Parathyroid adenoma (tissue), 2 donors: ENCODE measurements at regions not wholly inside any gene's neighbourhood (a gene's known extent, or its start where the extent isn't known, plus 50 kb on each side); places are given as distances from the start of the nearest gene placed in this dataset.

Experiments used
- H2AFZ ChIP-seq: fragments of 300-600 bp; sonication (generic); one replicate; pipeline ENCODE4 v1.7.0; 2017; ENCODE audit warnings: antibody characterized with exemption, mild to moderate bottlenecking
- H3K27ac ChIP-seq: fragments of 300-600 bp; sonication (generic); one replicate; pipeline ENCODE4 v1.7.0; 2017
- H3K27me3 ChIP-seq: fragments of 300-600 bp; sonication (generic); one replicate; pipeline ENCODE4 v1.7.0; 2017; ENCODE audit warnings: low read length; ENCODE audit not compliant: control insufficient read depth, insufficient read depth
- H3K36me3 ChIP-seq: fragments of 300-600 bp; sonication (generic); one replicate; pipeline ENCODE4 v1.7.0; 2017; ENCODE audit warnings: low read length; ENCODE audit not compliant: control insufficient read depth, insufficient read depth
- H3K4me1 ChIP-seq: fragments of 300-600 bp; sonication (generic); one replicate; pipeline ENCODE4 v1.7.0; 2017; ENCODE audit warnings: control low read depth
- H3K4me2 ChIP-seq: fragments of 300-600 bp; sonication (generic); one replicate; pipeline ENCODE4 v1.7.0; 2017; ENCODE audit warnings: low read length
- H3K4me3 ChIP-seq: fragments of 300-600 bp; sonication (generic); one replicate; pipeline ENCODE4 v1.7.0; 2017; ENCODE audit warnings: low read depth, low read length
- H3K79me2 ChIP-seq: fragments of 300-600 bp; sonication (generic); one replicate; pipeline ENCODE4 v1.7.0; 2017; ENCODE audit warnings: control low read depth
- H3K9ac ChIP-seq: fragments of 300-600 bp; sonication (generic); one replicate; pipeline ENCODE4 v1.7.0; 2017; ENCODE audit warnings: mild to moderate bottlenecking
- H3K9me3 ChIP-seq: fragments of 300-600 bp; sonication (generic); one replicate; pipeline ENCODE4 v1.7.0; 2017; ENCODE audit warnings: low read length; ENCODE audit not compliant: control insufficient read depth
- TF ChIP-seq, protein P1 (sequence below): fragments of 300-600 bp; sonication (generic); IDR thresholded peaks from one replicate; pipeline ENCODE4 v1.7.0; 2017; ENCODE audit warnings: antibody characterized with exemption, mild to moderate bottlenecking
- donor health status: primary hyperparathyroidism.

DNA sequence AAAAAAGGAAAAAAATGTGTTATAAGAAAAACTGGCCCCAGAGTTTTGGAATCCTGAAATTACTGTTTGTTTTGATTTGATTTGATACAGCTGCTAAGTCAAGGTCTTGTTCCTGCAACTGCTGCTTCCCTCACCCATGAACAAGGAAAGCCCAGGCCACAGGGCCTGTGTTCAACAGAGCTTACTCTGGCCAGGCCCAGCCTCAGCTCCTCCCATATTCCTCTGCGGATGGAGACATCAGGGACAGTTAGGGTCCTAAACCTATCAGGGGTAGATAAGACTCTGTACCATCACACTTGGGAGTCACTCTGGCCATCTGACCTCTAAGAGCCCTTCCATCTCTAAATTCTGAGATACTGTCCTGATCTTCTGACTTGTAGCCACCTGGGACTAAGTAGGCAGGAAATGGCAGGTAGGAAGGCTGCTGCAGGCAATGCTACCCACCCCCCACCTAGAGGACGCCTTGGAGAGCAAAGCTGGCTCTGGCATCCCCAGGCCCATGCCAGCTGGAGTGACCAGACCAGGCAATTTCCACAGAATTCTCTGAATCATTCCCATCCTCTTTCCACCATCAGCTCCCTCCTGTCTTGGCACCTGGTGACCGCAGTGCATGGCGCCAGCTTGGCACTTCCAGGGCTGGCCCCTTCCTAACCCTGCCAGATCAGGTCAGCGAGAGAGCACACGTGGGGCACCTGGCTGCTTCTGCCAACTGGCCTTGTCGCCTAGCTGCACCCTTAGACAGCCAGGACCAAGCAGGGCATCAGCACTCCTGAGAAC, 58.0 kb upstream of the TMEM33 start:
- TF ChIP-seq, protein P1, sequence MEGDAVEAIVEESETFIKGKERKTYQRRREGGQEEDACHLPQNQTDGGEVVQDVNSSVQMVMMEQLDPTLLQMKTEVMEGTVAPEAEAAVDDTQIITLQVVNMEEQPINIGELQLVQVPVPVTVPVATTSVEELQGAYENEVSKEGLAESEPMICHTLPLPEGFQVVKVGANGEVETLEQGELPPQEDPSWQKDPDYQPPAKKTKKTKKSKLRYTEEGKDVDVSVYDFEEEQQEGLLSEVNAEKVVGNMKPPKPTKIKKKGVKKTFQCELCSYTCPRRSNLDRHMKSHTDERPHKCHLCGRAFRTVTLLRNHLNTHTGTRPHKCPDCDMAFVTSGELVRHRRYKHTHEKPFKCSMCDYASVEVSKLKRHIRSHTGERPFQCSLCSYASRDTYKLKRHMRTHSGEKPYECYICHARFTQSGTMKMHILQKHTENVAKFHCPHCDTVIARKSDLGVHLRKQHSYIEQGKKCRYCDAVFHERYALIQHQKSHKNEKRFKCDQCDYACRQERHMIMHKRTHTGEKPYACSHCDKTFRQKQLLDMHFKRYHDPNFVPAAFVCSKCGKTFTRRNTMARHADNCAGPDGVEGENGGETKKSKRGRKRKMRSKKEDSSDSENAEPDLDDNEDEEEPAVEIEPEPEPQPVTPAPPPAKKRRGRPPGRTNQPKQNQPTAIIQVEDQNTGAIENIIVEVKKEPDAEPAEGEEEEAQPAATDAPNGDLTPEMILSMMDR, result no peak
- H3K4me3 ChIP-seq, result no peak overlapping the region
- no peaks in the 10 kb centered on the region for H3K79me2 ChIP-seq

DNA sequence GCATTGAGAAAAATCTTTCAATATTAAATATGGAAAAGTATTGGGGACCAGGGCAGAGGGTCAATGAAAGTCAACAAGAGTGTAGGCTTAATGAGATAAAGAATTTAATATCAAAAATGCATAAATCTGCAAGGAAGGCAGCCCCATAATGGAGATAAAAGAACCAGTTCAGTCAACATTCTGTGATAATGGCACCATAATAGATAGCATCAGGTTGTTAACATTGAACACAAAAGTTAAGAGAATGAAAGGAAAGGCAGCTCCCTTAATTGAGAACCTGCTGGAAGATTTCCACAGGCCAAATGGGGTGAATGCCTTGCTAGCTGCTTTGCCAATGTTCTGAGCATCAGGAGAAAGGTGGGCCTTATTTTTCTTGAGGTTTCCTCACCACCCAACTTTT, 60.4 kb upstream of the TMEM33 start:
- no peak overlapping the region for H3K4me2 ChIP-seq
- H3K9me3 ChIP-seq, result no peaks in the 10 kb centered on the region
- no peaks in the 10 kb centered on the region for H3K79me2 ChIP-seq
- no peak overlapping the region for H3K4me3 ChIP-seq
- no peaks in the 10 kb centered on the region for H3K36me3 ChIP-seq
- TF ChIP-seq, protein P1, result no peak
- H3K27me3 ChIP-seq, result peaks cover 8% of the 10 kb centered on the region
- H3K9ac ChIP-seq, result no peak overlapping the region
- no peak overlapping the region for H3K27ac ChIP-seq
- H2AFZ ChIP-seq, result no peak overlapping the region
- no peaks in the 10 kb centered on the region for H3K4me1 ChIP-seq

More for the DNA sequence above, 58.0 kb upstream of the TMEM33 start:
- no peak overlapping the region for H3K9ac ChIP-seq
- H3K27me3 ChIP-seq, result peaks cover 26% of the 10 kb centered on the region
- no peak overlapping the region for H3K4me2 ChIP-seq
- no peaks in the 10 kb centered on the region for H3K36me3 ChIP-seq
- H3K4me1 ChIP-seq, result no peaks in the 10 kb centered on the region
- no peaks in the 10 kb centered on the region for H3K9me3 ChIP-seq
- no peak overlapping the region for H2AFZ ChIP-seq
- no peak overlapping the region for H3K27ac ChIP-seq

GRCh38 chr4:41874398-41874797, 60.8 kb upstream of the TMEM33 start:
- Histone ChIP-seq H3K27ac (no peak overlapping the region), H3K36me3 (no peaks in the 10 kb centered on the region), H3K9me3 (no peaks in the 10 kb centered on the region), H3K79me2 (no peaks in the 10 kb centered on the region), H3K27me3 (peaks cover 7% of the 10 kb centered on the region), H2AFZ (no peak overlapping the region), H3K4me3 (no peak overlapping the region), H3K9ac (no peak overlapping the region), H3K4me1 (no peaks in the 10 kb centered on the region), H3K4me2 (no peak overlapping the region)
- TF ChIP-seq, protein P1, result no peak

GRCh38 chr4:41873380-41874295, 61.6 kb upstream of the TMEM33 start:
- Histone ChIP-seq H3K9ac (no peak overlapping the region), H3K36me3 (no peaks in the 10 kb centered on the region), H3K4me3 (no peak overlapping the region), H3K9me3 (no peaks in the 10 kb centered on the region), H3K79me2 (no peaks in the 10 kb centered on the region), H3K4me1 (no peaks in the 10 kb centered on the region), H3K27me3 (peaks cover under 1% of the 10 kb centered on the region), H3K27ac (no peak overlapping the region), H3K4me2 (no peak overlapping the region), H2AFZ (no peak overlapping the region)
- TF ChIP-seq, protein P1, result no peak
